ENCODE measurements at regions not wholly inside any gene's neighbourhood (a gene's known extent, or its start where the extent isn't known, plus 50 kb on each side); places are given as distances from the start of the nearest gene placed in this dataset.

- TF ChIP-seq POLR2A (IDR thresholded peaks at IDR 0.05; ENCODE audit: low read depth, low read length) (no peak), POLR2AphosphoS5 (IDR thresholded peaks at IDR 0.05; ENCODE audit: low read depth, low read length) (no peak), TAF1 (IDR thresholded peaks at IDR 0.05; ENCODE audit: borderline replicate concordance, low read depth, low read length) (no peak)
These were observed 398.4 kb downstream of the NUP35 start for GRCh38 chr2:183522489-183523266.
